ENCODE measurements at regions not wholly inside any gene's neighbourhood (a gene's known extent, or its start where the extent isn't known, plus 50 kb on each side); places are given as distances from the start of the nearest gene placed in this dataset.

DNA sequence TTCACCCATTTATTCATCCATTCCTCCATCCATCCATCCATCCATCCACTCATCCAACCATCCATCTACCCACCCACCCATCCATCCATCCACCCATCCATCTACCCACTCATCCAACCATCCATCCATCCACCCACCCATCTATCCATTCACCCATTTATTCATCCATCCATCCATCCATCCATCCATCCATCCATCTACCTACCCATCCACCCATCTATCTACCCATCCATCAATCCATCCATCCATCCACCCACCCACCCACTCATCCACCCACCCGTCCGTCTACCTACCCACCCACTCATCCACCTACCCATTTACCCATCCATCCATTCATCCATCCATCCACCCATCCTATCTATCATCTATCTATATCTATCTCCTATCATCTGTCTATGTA lies 169.4 kb upstream of the SHH start:
- TF ChIP-seq POLR2A (IDR thresholded peaks at IDR 0.05; ENCODE audit: low read depth, low read length) (no peak), TAF1 (IDR thresholded peaks at IDR 0.05; ENCODE audit: low read depth, low read length) (no peak), POLR2AphosphoS5 (IDR thresholded peaks at IDR 0.05; ENCODE audit: low read depth, low read length) (no peak), PAX5 (IDR thresholded peaks at IDR 0.05; ENCODE audit: insufficient read depth, low read length, severe bottlenecking) (no peak)
